ENCODE measurements at regions not wholly inside any gene's neighbourhood (a gene's known extent, or its start where the extent isn't known, plus 50 kb on each side); places are given as distances from the start of the nearest gene placed in this dataset.
"Not testable (repeated sequence)": the region's sequence is repeated elsewhere in the genome, so short reads cannot be mapped to it uniquely, and the experiment has no call there.

GRCh38 chr1:101122452-101123166 is 97.0 kb upstream of the DPH5 start:
- 87% methylated on average over 8 of the region's 8 CpGs for WGBS
- no peak overlapping the region for H3K27ac ChIP-seq (ENCODE audit: low read depth, low read length)

GRCh38 chr1:101121975-101122374 is 96.4 kb upstream of the DPH5 start:
- Histone ChIP-seq H3K36me3 (ENCODE audit: insufficient read depth, low read length) (no peaks in the 10 kb centered on the region), H3K9me3 (ENCODE audit: insufficient read depth, low read depth, low read length) (no peaks in the 10 kb centered on the region), H3K4me1 (ENCODE audit: insufficient read depth, low read length) (no peaks in the 10 kb centered on the region), H3K27ac (ENCODE audit: low read depth, low read length) (no peak overlapping the region), H3K27me3 (ENCODE audit: insufficient read depth, low read length) (no peaks in the 10 kb centered on the region), H3K9ac (ENCODE audit: low read depth, low read length) (no peak overlapping the region), H3K4me3 (ENCODE audit: low read length) (no peak overlapping the region)
- WGBS = 97% methylated on average over 2 of the region's 2 CpGs

More at GRCh38 chr1:101122452-101123166, 97.0 kb upstream of the DPH5 start:
- no peaks in the 10 kb centered on the region for H3K27me3 ChIP-seq (ENCODE audit: insufficient read depth, low read length)
- no peak overlapping the region for H3K4me3 ChIP-seq (ENCODE audit: low read length)
- H3K9me3 ChIP-seq (ENCODE audit: insufficient read depth, low read depth, low read length) = no peaks in the 10 kb centered on the region
- H3K9ac ChIP-seq (ENCODE audit: low read depth, low read length) = no peak overlapping the region
- H3K36me3 ChIP-seq (ENCODE audit: insufficient read depth, low read length) = no peaks in the 10 kb centered on the region
- H3K4me1 ChIP-seq (ENCODE audit: insufficient read depth, low read length) = no peaks in the 10 kb centered on the region

DNA sequence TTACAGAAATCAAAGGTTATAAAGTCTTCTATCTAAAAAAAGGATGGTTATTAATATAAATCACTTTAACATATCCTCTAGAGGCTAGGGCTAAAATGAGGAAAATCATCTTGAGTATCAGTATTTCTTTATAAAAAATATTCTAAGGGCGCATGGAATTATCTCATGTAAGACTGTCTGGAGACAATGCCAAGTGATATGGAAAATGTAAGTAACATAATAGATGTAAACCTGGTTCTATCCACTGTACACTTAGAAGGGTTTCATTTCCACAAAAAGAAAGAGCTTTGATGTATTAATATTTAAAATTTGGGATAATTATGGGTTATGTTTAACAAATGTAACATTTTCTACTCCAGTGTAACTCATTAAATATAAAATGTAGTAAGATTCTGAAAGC is 95.9 kb upstream of the DPH5 start:
- WGBS = 100% methylated on average over 1 of the region's 1 CpG
- Histone ChIP-seq H3K9me3 (ENCODE audit: insufficient read depth, low read depth, low read length) (no peaks in the 10 kb centered on the region), H3K27ac (ENCODE audit: low read depth, low read length) (no peak overlapping the region), H3K36me3 (ENCODE audit: insufficient read depth, low read length) (no peaks in the 10 kb centered on the region), H3K4me1 (ENCODE audit: insufficient read depth, low read length) (no peaks in the 10 kb centered on the region), H3K9ac (ENCODE audit: low read depth, low read length) (no peak overlapping the region), H3K27me3 (ENCODE audit: insufficient read depth, low read length) (no peaks in the 10 kb centered on the region), H3K4me3 (ENCODE audit: low read length) (no peak overlapping the region)

GRCh38 chr1:101120868-101121267 is 95.3 kb upstream of the DPH5 start:
- H3K36me3 ChIP-seq (ENCODE audit: insufficient read depth, low read length) = no peaks in the 10 kb centered on the region
- no peaks in the 10 kb centered on the region for H3K4me1 ChIP-seq (ENCODE audit: insufficient read depth, low read length)
- H3K9me3 ChIP-seq (ENCODE audit: insufficient read depth, low read depth, low read length) = no peaks in the 10 kb centered on the region
- H3K27ac ChIP-seq (ENCODE audit: low read depth, low read length) = no peak overlapping the region
- no peak overlapping the region for H3K9ac ChIP-seq (ENCODE audit: low read depth, low read length)
- H3K4me3 ChIP-seq (ENCODE audit: low read length) = no peak overlapping the region
- no peaks in the 10 kb centered on the region for H3K27me3 ChIP-seq (ENCODE audit: insufficient read depth, low read length)

GRCh38 chr1:101119289-101119688 is 93.7 kb upstream of the DPH5 start:
- no peak overlapping the region for H3K27ac ChIP-seq (ENCODE audit: low read depth, low read length)
- WGBS = 90% methylated on average over 4 of the region's 4 CpGs

DNA sequence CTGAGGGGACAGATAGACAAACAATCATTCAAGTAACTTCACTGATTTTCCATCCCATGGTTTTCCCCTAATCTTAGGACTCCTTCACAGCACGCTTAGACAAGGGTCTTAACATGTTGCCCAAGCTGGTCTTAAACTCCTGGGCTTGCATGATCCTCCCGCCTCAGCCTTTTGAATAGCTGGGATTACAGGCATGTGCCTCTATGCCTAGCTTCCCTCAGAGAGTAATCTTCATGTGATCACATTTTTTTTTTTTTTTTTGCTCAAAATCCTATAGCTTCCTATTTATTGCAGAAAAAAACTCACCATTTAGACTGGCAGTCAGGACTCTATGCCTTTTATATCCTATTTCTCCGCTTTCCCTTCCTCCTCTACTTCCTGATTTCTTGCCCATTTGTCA is 90.4 kb upstream of the DPH5 start:
- no peaks in the 10 kb centered on the region for H3K36me3 ChIP-seq (ENCODE audit: insufficient read depth, low read length)
- H3K9me3 ChIP-seq (ENCODE audit: insufficient read depth, low read depth, low read length) = no peaks in the 10 kb centered on the region
- H3K4me3 ChIP-seq (ENCODE audit: low read length) = no peak overlapping the region
- H3K9ac ChIP-seq (ENCODE audit: low read depth, low read length) = no peak overlapping the region
- 94% methylated on average over 3 of the region's 3 CpGs for WGBS
- H3K27me3 ChIP-seq (ENCODE audit: insufficient read depth, low read length) = no peaks in the 10 kb centered on the region
- H3K4me1 ChIP-seq (ENCODE audit: insufficient read depth, low read length) = no peaks in the 10 kb centered on the region
- H3K27ac ChIP-seq (ENCODE audit: low read depth, low read length) = no peak overlapping the region

More at GRCh38 chr1:101119289-101119688, 93.7 kb upstream of the DPH5 start:
- Histone ChIP-seq H3K4me1 (ENCODE audit: insufficient read depth, low read length) (no peaks in the 10 kb centered on the region), H3K27me3 (ENCODE audit: insufficient read depth, low read length) (no peaks in the 10 kb centered on the region), H3K9ac (ENCODE audit: low read depth, low read length) (no peak overlapping the region), H3K36me3 (ENCODE audit: insufficient read depth, low read length) (no peaks in the 10 kb centered on the region), H3K9me3 (ENCODE audit: insufficient read depth, low read depth, low read length) (no peaks in the 10 kb centered on the region), H3K4me3 (ENCODE audit: low read length) (no peak overlapping the region)

- no peaks in the 10 kb centered on the region for H3K27me3 ChIP-seq (ENCODE audit: insufficient read depth, low read length)
- H3K4me3 ChIP-seq (ENCODE audit: low read length) = no peak overlapping the region
- WGBS = 90% methylated on average over 1 of the region's 1 CpG
- H3K9me3 ChIP-seq (ENCODE audit: insufficient read depth, low read depth, low read length) = no peaks in the 10 kb centered on the region
- no peaks in the 10 kb centered on the region for H3K4me1 ChIP-seq (ENCODE audit: insufficient read depth, low read length)
- H3K36me3 ChIP-seq (ENCODE audit: insufficient read depth, low read length) = no peaks in the 10 kb centered on the region
- no peak overlapping the region for H3K9ac ChIP-seq (ENCODE audit: low read depth, low read length)
- no peak overlapping the region for H3K27ac ChIP-seq (ENCODE audit: low read depth, low read length)
Measured at GRCh38 chr1:101115112-101115511, 89.5 kb upstream of the DPH5 start.

DNA sequence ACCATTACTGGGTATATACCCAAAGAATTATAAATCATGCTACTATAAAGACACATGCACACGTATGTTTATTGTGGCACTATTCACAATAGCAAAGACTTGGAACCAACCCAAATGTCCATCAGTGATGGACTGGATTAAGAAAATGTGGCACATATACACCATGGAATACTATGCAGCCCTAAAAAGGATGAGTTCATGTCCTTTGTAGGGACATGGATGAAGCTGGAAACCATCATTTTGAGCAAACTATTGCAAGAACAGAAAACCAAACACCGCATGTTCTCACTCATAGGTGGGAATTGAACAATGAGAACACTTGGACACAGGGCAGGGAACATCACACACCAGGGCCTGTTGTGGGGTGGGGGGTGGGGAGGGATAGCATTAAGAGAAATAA is 88.5 kb upstream of the DPH5 start:
- WGBS = no CpG with 5 or more reads among the region's 2 CpGs
- H3K27me3 ChIP-seq (ENCODE audit: insufficient read depth, low read length); H3K4me3 ChIP-seq (ENCODE audit: low read length); H3K4me1 ChIP-seq (ENCODE audit: insufficient read depth, low read length); H3K9ac ChIP-seq (ENCODE audit: low read depth, low read length); H3K36me3 ChIP-seq (ENCODE audit: insufficient read depth, low read length); H3K9me3 ChIP-seq (ENCODE audit: insufficient read depth, low read depth, low read length); H3K27ac ChIP-seq (ENCODE audit: low read depth, low read length): not testable (repeated sequence)

- Histone ChIP-seq H3K9ac (ENCODE audit: low read depth, low read length) (no peak overlapping the region), H3K4me3 (ENCODE audit: low read length) (no peak overlapping the region), H3K27me3 (ENCODE audit: insufficient read depth, low read length) (no peaks in the 10 kb centered on the region), H3K36me3 (ENCODE audit: insufficient read depth, low read length) (no peaks in the 10 kb centered on the region), H3K4me1 (ENCODE audit: insufficient read depth, low read length) (no peaks in the 10 kb centered on the region), H3K27ac (ENCODE audit: low read depth, low read length) (no peak overlapping the region), H3K9me3 (ENCODE audit: insufficient read depth, low read depth, low read length) (no peaks in the 10 kb centered on the region)
- WGBS = 92% methylated on average over 6 of the region's 6 CpGs
Measured at GRCh38 chr1:101112051-101112780, 86.6 kb upstream of the DPH5 start.

DNA sequence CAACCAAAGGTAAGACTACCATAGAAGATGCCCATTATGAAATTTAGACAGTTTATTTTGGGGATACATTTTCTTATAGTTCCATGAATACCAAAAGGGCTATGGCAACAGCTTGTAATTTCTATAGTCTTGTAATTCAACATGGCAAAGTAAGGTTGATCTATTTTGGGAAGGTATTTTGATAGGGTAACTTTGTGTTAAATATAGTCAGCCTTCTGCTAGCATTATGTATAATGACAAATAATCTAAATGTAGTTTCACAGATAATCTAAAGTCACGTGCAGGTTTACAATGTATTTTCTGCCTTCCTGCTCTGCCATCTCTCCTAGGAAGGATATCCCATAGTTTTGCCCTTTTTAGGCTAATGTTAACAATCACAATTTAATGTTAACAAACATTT is 85.9 kb upstream of the DPH5 start:
- no peaks in the 10 kb centered on the region for H3K9me3 ChIP-seq (ENCODE audit: insufficient read depth, low read depth, low read length)
- H3K36me3 ChIP-seq (ENCODE audit: insufficient read depth, low read length) = no peaks in the 10 kb centered on the region
- no peak overlapping the region for H3K4me3 ChIP-seq (ENCODE audit: low read length)
- 94% methylated on average over 1 of the region's 1 CpG for WGBS
- H3K9ac ChIP-seq (ENCODE audit: low read depth, low read length) = no peak overlapping the region
- no peak overlapping the region for H3K27ac ChIP-seq (ENCODE audit: low read depth, low read length)
- H3K27me3 ChIP-seq (ENCODE audit: insufficient read depth, low read length) = no peaks in the 10 kb centered on the region
- no peaks in the 10 kb centered on the region for H3K4me1 ChIP-seq (ENCODE audit: insufficient read depth, low read length)

DNA sequence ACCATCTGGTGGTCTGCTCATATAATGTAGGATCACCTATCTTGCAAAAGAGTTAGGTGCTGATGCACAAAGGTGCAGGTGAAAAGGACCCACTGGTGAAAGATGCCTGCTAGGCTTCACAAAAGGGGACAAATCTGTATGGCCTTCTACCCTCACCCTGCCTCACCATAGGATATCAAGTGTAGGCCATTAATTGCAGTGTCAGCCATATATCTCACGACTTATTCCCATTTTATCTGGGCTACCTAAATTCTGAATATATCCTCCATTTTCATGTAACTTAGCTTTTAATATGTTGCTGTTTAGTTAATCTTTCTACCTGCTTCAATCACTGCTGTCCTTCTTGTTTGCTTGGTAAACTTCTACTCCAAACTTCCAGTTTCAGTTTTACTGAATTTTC is 84.2 kb upstream of the DPH5 start:
- Histone ChIP-seq H3K27ac (ENCODE audit: low read depth, low read length) (no peak overlapping the region), H3K9me3 (ENCODE audit: insufficient read depth, low read depth, low read length) (no peaks in the 10 kb centered on the region), H3K36me3 (ENCODE audit: insufficient read depth, low read length) (no peaks in the 10 kb centered on the region), H3K4me3 (ENCODE audit: low read length) (no peak overlapping the region), H3K9ac (ENCODE audit: low read depth, low read length) (no peak overlapping the region), H3K4me1 (ENCODE audit: insufficient read depth, low read length) (no peaks in the 10 kb centered on the region), H3K27me3 (ENCODE audit: insufficient read depth, low read length) (no peaks in the 10 kb centered on the region)
- WGBS = 88% methylated on average over 1 of the region's 1 CpG

All from HUES64 (cell line).